ENCODE measurements at regions not wholly inside any gene's neighbourhood (a gene's known extent, or its start where the extent isn't known, plus 50 kb on each side); places are given as distances from the start of the nearest gene placed in this dataset.
"Not testable (repeated sequence)": the region's sequence is repeated elsewhere in the genome, so short reads cannot be mapped to it uniquely, and the experiment has no call there.

GRCh38 chr17:63041722-63042121 is 75.7 kb downstream of the TANC2 start:
- no peak for TF ChIP-seq CTCF (IDR thresholded peaks at IDR 0.05; ENCODE audit: low read depth, low read length)
- H3K4me3 ChIP-seq (ENCODE audit: low read depth, low read length) = no peak overlapping the region

- TF ChIP-seq CTCF (IDR thresholded peaks at IDR 0.05; ENCODE audit: low read depth, low read length) = no peak
- H3K4me3 ChIP-seq (ENCODE audit: low read depth, low read length) = no peak overlapping the region
Observed at GRCh38 chr17:63042256-63042812, 76.3 kb downstream of the TANC2 start.

- not testable (repeated sequence) for H3K4me3 ChIP-seq (ENCODE audit: low read depth, low read length)
Observed at GRCh38 chr17:63057560-63057959, 91.5 kb downstream of the TANC2 start.

- TF ChIP-seq CTCF (IDR thresholded peaks at IDR 0.05; ENCODE audit: low read depth, low read length) = no peak
- no peak overlapping the region for H3K4me3 ChIP-seq (ENCODE audit: low read depth, low read length)
Observed at GRCh38 chr17:63066158-63066813, 100.3 kb downstream of the TANC2 start.

- H3K4me3 ChIP-seq (ENCODE audit: low read depth, low read length) = no peak overlapping the region
- TF ChIP-seq CTCF (IDR thresholded peaks at IDR 0.05; ENCODE audit: low read depth, low read length) = no peak
Observed at GRCh38 chr17:63069245-63069644, 103.2 kb downstream of the TANC2 start.

- TF ChIP-seq CTCF (IDR thresholded peaks at IDR 0.05; ENCODE audit: low read depth, low read length) = no peak
- H3K4me3 ChIP-seq (ENCODE audit: low read depth, low read length) = no peak overlapping the region
Observed at GRCh38 chr17:63070031-63070430, 104.0 kb downstream of the TANC2 start.

- no peak for TF ChIP-seq CTCF (IDR thresholded peaks at IDR 0.05; ENCODE audit: low read depth, low read length)
Observed at GRCh38 chr17:63071797-63072196, 105.8 kb downstream of the TANC2 start.

GRCh38 chr17:63075969-63076368 is 109.9 kb downstream of the TANC2 start:
- H3K4me3 ChIP-seq (ENCODE audit: low read depth, low read length) = no peak overlapping the region
- no peak for TF ChIP-seq CTCF (IDR thresholded peaks at IDR 0.05; ENCODE audit: low read depth, low read length)

More at GRCh38 chr17:63071797-63072196, 105.8 kb downstream of the TANC2 start:
- H3K4me3 ChIP-seq (ENCODE audit: low read depth, low read length) = no peak overlapping the region

Measured in WI38 (cell line).